ENCODE measurements at regions not wholly inside any gene's neighbourhood (a gene's known extent, or its start where the extent isn't known, plus 50 kb on each side); places are given as distances from the start of the nearest gene placed in this dataset.
"Not testable (repeated sequence)": the region's sequence is repeated elsewhere in the genome, so short reads cannot be mapped to it uniquely, and the experiment has no call there.

DNA sequence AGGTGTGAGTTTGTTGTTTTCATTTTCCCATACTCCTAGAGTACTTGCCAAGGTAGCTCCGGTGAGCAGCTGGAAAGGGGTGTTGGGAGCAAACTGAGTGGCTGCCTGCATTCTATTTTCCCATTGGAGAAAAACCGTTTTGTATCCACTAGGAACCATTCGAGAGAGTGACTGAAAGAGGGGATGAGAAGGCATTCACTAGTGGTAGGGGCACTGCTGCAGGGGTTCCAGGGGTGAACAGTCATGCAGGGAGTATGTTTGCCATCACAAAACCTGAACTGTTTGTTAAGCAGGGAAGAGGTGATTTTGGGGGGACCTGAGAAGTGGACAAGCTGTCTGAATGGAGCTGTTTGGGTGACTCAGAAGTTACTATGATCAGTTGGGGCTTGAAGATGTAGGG is 367.5 kb upstream of the SFSWAP start:
- not testable (repeated sequence) for DNase-seq (ENCODE audit: low read depth)

DNA sequence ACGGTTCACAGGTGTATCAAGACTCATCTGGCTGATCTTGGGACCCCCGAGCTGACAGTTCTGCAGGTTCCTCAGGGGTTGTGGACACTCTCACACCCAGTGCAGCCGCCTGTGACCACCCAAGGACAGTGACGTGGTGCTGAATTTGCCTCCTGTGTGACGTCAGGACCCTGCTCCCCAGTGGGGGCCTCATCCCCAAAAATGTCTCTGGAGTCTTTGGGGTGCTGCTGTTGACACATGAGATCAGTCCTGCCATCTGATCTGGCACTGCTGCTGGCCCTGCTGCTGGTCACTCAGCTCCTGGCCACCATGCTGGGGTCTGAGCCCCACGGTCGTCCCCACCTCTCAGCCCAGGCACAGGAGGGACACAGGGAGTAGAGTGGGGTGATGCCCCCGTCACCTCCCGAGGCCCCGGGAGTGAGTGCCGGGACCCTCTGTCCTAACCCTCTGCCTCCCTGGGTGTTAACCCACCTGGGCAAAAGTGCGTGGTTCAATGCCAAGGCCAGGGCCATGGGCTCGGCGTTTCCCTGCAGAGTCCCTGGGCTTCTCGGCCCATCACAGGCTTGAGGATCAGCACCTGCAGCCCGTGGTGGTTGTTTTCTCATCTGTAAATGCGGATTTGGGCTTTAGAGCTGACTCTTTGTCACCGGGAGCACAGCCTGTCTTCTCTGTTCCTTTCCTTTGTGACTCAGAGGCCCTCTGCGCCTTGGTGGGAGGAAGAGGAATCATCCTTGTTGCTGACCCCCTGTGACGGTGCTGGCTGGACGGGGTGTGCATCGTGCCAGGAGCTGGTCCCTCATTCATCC is 366.0 kb upstream of the SFSWAP start:
- DNase-seq (ENCODE audit: low read depth) = not testable (repeated sequence)

DNA sequence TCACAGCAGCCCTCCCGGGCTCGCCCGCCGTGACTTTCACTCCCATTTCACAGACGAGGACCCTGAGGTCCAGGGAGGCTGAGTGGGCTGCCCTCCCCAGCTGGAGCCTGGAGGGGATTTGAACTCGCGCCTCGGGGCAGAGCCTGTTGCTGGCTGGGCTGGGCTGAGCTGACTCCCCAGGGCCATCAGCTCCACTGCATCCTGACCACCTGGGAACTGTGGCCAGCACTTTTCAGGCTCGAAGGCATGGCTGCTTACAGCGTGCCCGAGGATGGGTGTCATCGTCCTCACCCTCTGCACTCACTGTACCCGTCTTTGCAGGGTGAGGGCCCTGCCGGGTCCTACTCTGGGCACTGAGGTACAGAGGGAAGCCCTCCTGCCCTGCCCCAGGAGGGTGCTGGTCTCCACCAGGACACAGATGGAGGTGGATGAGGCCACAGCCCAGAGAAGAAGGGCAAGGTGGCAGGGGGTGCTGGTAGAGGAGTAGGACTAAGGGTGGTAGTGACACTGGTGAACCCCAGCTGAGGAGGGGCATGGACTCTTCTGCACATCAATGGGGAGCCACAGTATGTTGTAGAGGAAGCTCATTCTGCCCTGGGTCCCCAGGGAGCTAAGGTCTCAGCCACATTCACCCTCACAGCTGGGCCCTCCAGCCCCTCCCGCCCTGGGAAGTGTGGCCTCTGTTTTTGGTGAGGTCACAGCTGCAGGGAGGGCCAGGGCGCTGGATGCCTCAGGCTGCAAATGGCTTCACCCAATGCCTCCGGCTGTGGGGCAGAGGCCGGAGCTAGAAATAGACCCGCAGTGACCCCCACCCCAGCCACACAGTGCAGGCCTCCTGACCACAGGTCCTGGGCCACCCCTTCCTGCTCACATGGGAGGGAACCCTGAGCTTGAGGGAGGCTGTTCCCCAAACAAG is 365.1 kb upstream of the SFSWAP start:
- no peak for DNase-seq (ENCODE audit: low read depth)

DNA sequence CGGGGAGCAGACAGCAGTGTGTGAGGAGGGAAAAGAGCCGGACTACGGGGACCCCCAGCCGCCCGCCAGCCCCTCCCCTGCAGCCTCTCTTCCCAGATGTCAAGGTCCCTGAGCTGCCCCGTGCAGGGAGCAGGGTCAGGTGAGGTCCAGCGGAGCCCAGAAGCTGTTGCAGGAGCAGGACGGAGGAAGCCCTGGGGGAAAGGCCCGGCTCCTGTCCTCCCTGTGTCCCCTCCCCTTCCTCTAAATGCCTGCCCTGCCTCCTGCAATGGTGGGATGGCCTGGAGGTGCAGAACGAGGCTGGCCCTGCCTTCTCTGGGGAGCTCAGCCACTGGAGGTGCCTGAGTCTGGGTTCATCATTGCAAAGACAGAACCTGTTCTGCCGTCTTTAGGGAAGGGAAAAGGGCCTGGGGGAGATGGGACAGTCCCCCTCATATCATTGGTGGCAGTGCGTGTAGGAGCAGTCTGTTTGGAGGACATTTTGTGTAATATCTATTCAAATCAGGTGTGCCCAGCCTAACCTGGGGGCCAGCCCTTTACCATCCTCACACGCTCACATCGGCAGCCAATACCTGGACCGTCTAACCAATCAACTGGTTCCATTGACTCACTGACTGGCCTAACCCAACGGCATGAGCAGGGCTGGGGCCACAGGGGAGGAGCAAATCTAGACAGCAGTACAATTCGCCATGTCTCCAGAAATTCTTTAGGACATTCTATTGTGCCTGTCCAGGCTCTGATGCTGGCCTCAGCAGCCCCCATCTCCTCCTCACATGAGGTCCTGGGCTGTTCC is 364.1 kb upstream of the SFSWAP start:
- DNase-seq (ENCODE audit: low read depth) = no peak

DNA sequence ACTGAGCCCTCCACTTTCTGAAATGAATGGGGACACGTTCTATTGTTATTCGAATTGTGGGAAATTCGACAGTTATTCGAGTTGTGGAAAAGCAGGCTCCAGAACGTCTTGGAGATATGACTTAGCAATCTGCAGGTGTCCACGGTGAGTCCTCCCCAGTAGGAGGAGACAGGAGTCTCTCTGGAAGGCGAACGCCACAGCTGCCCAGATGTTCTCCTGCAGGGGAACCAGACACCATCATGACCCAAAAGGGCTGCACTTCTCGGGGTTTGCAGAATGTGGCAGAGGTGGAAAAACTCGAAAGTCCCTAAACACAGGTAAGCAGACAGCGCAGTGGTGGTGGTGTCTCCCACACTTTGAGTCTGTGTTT is 363.6 kb upstream of the SFSWAP start:
- no peak for DNase-seq (ENCODE audit: low read depth)

DNA sequence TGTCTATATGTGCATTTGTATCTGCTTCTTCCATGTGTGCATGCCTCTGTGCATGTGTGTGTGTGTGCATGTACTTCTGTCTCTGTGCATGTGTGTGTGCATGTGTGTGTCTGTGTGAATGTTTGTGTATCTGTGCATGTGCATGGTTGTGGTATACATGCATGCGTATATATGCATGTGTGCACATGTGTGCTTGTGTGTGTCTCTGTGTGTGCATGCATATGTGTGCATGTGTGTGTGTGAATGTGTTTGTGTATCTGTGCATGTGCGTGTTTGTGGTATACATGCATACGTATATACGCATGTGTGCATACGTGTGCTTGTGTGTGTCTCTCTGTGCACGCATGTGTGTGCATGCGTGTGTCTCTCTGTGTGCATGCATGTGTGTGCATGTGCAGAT is 363.2 kb upstream of the SFSWAP start:
- DNase-seq (ENCODE audit: low read depth) = no peak

DNA sequence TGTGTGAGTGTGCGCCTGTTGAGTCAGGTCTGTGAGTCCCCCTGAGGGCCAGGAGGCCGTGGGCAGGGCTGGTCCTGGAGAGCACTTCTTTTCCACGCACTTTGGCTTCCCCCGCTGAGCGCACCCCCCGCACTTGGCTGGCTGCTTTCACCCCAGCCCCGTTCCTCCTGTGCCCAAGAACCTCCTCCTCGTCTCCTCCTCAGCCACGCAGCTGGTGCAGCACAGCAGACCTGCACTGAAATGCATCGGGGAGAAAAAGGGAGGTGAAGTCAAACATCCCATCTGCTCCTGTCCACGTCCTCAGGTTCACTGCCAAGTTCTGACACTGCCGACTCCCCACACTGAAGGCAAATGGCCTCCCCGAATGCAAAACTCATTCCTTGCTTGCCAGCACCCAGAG is 362.7 kb upstream of the SFSWAP start:
- DNase-seq (ENCODE audit: low read depth) = no peak

DNA sequence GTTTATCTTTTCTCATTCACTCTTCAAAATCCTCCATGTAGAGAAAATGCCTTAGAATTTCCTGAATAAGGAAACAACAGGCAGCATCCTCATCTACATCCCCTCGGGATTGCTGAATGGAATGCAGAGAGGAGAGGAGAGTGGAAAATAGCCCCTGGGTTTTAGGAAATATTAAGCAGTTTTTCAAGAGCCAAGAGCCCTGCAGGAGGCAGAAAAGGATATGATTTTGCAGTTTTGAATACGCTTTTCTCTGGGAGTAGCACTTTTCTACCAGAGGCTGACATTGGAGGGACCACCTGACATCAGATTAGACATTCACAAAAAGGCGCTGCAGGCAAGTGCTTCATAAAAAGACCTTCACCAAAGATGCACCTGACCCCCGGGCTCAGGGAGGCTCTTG is 362.2 kb upstream of the SFSWAP start:
- no peak for DNase-seq (ENCODE audit: low read depth)

DNA sequence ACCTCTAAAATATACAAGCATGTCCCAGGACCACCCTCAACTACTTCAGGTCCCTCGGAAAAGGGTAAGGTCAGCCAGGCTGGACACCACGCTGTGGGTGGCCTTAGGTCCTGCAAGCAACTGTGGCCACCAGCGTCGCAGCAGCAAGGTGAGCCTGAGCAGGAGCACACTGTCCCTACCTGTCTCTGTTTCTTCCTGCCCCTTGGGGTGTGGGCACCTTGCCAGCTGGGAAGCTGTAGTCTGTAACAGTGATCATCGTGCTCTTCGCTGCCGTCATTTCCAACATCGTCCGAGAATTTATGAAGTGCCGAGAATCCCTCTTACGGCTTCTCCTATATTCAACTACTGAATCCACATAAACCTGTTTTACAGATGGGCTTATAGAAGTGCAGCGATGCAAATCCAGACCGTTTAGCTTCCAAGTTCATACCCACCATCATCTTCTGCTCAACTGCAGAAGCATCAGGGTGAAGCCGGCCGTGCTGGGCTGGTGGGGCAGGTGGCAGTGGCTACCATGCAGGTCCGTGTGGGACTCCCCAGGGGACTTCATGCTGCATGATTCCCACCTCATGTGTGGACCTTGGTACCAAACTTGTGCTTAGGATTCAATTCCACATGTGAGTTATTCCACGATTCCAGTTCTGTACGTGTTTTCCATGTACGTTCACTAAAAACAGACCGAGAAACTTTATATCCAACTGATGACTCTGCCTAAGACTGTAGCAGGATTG is 361.3 kb upstream of the SFSWAP start:
- no peak for DNase-seq (ENCODE audit: low read depth)

DNA sequence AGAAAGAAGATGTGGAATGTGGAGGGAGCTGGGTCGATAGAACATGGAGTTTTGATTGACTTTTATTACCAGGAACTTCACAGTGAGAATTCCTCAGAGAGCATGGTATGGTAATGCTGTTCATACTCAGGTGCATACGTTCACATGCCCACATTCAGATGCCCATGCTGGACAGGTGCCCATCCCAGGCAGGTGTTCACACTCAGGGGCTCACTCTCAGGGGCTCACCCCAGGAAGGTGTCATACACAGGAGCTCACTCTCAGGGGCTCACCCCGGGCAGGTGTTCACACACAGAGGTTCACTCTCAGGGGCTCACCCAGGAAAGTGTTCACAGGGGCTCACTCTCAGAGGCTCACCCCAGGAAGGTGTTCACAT is 360.0 kb upstream of the SFSWAP start:
- DNase-seq (ENCODE audit: low read depth) = no peak

DNA sequence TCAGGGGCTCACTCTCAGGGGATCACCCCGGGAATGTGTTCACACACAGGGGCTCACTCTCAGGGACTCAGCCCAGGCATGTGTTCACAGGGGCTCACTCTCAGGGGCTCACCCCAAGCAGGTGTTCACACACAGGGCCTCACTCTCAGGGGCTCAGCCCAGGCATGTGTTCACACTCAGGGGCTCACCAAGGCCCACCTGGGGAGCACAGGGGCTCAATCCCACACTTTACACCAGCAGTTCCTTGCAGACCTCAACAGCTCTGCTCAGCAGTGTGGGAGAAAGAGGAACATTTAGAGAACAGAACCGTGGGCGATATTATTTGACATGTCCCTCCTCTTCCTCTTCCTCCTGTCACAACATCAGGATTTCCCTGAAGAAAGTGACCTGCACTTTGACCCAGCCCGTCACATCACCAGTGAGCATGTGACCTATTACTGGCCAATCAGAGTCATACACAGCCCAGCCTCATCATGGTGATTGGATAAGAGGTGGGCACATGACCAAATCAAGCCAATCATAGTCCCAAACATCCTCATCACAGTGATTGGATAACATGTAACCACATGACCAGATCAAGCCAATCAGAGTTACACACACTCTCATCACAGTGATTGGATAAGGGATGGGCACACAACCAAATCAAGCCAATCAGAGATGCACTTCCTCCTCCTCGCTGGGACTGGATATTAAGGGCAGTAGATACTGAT is 359.4 kb upstream of the SFSWAP start:
- no peak for DNase-seq (ENCODE audit: low read depth)

DNA sequence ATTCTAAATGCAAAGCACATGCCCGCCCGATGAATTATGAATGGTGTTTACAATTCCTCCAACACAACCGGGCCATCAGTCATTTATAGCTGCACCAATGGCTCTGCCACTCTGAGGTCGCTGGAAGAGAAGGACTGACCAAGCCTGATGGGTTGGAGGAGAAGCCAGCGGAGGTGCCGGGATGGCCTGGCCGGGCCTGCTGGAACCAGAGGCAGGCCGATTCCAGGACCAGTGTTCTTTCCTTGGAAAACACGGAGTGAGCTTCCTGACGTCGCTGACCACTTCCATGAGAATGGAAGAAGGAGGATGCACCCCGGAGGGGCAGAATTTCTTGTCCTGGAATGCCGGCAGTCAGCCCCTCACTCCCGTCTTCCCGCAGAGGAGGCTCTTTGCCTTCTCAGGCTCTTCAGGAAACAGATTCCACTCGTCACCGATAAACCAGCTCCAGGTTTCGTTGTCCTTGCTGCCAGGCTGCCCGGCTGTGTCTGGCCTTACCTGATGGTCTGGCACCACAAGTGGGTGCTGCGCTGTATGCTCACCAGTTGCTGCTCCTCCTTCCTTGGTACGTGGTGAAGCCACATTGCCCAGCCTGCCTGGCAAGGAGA is 358.5 kb upstream of the SFSWAP start:
- DNase-seq (ENCODE audit: low read depth) = no peak

DNA sequence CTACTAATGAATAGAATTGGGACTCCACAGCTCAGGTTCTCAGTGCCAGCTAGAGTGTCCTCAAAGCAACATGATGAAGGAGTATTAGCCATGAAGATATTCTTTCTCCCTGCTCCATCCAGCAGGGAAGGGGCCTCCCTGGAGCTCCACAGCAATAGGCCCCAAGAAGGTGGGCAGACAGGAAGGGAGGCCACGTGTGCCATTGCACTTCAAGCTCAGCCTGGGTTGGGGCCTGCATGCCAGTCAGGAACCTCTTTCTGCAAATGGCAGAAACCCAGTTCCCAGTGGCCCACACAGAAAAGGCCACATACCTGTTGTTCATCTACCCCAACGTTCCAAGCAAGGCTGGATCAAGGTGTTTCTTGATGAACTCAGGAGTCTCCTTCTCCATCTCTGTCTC is 357.5 kb upstream of the SFSWAP start:
- no peak for DNase-seq (ENCODE audit: low read depth)

DNA sequence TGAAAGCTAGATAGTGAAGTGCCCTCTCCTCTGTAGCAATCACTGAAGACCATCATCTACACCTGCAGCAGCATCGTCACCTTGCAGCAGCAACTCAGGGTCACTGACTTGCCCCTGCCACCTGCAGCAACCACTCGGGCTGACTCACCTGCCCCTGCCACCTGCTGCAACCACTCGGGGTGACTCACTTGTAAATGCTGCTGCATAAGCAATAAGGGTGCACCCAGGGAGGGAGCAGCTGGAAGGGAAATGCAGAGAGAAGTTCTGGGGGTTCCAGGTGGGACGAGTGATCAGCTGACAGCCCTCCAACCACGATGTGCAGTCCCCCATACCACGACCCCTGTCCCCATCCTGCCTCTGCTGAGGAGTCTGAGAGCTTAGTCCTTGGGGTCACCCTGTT is 357.1 kb upstream of the SFSWAP start:
- no peak for DNase-seq (ENCODE audit: low read depth)

DNA sequence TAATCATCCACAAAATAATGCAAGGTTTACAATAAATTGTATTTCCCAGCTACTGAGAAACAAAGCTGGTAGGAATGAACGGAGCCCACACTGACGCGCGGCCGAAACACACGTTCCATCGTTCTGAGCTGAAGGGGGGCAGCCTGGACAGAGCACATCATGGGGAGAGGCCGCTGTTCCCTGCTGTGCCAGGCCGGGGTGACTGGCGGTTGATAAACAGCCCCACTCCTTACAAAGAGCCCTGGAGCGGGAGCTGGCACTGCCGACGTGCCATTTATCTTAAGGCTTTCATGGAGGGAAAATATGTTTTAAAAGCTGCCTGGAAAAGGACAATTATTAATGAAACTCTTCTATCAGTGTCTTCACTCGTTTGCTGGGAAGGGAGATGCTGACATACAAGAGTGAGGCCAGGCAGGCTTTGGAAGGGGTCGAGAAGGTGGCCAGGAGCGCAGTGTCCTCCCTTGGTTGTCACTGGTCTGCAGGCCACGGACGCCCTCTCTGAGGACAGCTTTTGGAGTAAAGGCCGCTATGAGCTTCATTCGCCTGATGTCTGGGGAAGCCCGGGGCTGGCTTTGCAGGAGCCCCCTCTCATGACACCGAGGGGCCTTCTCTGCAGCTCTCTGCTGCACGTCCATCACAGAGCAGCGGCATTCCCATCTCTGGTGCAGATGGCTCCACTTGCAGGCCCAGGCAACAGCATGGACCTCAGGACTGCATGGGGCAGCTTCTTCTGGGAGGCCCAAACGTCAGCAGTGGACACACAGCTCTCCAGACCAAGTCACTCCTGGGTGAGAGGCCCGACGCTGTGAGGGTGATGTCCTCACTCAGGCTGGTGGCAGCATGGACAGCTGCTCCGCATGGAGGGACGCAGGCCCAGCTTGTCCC is 355.3 kb upstream of the SFSWAP start:
- no peak for DNase-seq (ENCODE audit: low read depth)

DNA sequence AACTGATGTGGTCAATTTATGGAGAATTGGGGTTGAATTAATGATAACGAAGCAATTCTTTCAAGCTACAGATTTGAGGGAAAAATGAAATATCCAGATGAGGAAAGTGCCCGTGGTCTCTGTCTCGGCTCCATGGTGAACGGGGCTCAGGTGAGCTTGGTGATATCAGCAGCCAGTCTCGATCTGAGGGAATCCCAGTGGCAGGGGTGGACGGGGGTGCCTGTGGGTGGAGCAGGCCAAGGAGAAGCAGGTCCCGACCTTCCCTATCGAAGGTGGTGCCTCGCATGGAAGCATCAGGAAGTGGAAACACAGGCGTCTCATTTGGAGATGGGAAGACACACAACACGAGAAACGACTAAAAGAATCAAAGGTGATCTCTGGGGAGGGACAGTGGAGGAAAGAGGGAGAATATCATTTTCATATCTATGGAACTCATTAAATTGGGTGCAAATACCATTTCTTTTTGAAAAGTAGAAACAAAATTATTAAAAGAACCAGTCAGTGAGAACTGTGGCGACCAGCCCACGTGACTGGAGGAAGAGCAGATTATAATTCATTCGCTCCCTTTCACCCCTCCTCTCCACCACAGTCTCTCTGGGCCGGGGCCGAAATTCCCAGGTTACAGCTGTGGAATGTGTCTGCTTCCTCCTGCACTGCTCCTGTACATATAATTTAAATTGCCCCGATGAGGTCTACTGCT is 354.3 kb upstream of the SFSWAP start:
- DNase-seq (ENCODE audit: low read depth) = no peak

DNA sequence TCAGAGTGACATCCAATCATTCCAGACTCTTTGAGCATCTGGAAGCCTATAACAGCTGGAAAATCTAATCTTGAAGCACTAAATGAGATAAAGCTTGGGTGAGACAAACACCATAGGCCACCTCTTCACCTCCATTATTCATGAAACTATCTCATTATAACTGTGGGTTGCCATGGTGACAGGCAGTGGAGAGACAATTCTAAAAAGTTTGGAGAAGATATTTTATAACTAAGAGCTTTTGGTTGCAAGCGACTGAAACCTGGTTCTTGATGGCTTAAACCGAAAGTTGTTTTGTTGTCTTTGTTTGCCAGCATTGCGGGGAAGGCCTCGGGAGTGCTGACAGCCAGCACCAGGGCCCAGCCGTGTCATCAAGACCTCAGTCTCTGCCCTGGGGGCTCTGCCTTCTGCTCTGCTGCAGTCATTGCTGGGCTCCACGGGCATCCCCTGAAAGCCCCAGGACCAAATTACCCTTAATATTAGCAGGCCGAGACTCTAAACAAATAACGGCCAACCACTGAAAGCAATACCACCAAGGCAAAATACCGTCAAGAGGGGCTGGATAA is 353.6 kb upstream of the SFSWAP start:
- no peak for DNase-seq (ENCODE audit: low read depth)

DNA sequence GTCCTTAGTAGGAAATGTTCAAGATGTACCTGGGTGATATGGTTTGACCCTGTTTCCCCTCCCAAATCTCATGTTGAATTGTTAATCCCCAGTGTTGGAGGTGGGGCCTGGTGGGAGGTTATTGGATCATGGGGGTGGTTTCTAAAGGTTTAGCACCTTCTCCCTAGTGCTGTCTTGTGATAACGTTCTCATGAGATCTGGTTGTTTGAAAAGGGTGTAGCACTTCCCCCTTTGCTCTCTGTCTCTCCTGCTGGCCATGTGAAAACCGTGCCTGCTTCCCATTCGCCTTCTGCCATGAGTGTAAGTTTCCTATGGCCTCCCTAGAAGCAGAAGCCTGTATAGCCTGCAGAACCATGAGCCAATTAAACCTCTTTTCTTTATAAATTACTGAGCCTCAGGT is 353.0 kb upstream of the SFSWAP start:
- no peak for DNase-seq (ENCODE audit: low read depth)
